Osteoblast (primary cell): ENCODE measurements at regions not wholly inside any gene's neighbourhood (a gene's known extent, or its start where the extent isn't known, plus 50 kb on each side); places are given as distances from the start of the nearest gene placed in this dataset.
"Not testable (repeated sequence)": the region's sequence is repeated elsewhere in the genome, so short reads cannot be mapped to it uniquely, and the experiment has no call there.

Experiments
- DNase-seq: peaks from one replicate; pipeline ENCODE4 v3.0.0; 2011; ENCODE audit warnings: low spot score, mixed read lengths; ENCODE audit not compliant: insufficient read length; ENCODE audit errors: missing footprints
- H2AFZ ChIP-seq: 2 replicates; pipeline ENCODE4 v1.6.0; 2011; ENCODE audit warnings: mild to moderate bottlenecking, low read length
- H3K27ac ChIP-seq: 2 replicates; pipeline ENCODE4 v1.5.1; 2011; ENCODE audit warnings: mild to moderate bottlenecking, low read depth, low read length, moderate library complexity
- H3K27me3 ChIP-seq: 2 replicates; pipeline ENCODE4 v1.6.0; 2012; ENCODE audit warnings: mild to moderate bottlenecking, control low read depth, inconsistent platforms, low read length, moderate library complexity; ENCODE audit not compliant: insufficient read depth
- H3K36me3 ChIP-seq: 2 replicates; pipeline ENCODE4 v1.5.1; 2011; ENCODE audit warnings: mild to moderate bottlenecking, low read length, control low read depth, moderate library complexity; ENCODE audit not compliant: insufficient read depth
- H3K4me1 ChIP-seq: 2 replicates; pipeline ENCODE4 v1.5.1; 2011; ENCODE audit warnings: mild to moderate bottlenecking, low read length, control low read depth, moderate library complexity; ENCODE audit not compliant: insufficient read depth
- H3K4me2 ChIP-seq: 2 replicates; pipeline ENCODE4 v1.6.0; 2011; ENCODE audit warnings: mild to moderate bottlenecking, low read length; ENCODE audit not compliant: insufficient read depth
- H3K4me3 ChIP-seq: fragments of 200-600 bp; sonication (generic); 3 replicates; pipeline ENCODE4 v1.5.1; 2012; ENCODE audit warnings: mild to moderate bottlenecking, low read length, inconsistent platforms; ENCODE audit not compliant: insufficient read depth
- H3K79me2 ChIP-seq: 2 replicates; pipeline ENCODE4 v1.6.0; 2012; ENCODE audit warnings: mild to moderate bottlenecking, low read length, control low read depth, inconsistent platforms; ENCODE audit not compliant: insufficient read depth
- H3K9me3 ChIP-seq: 2 replicates; pipeline ENCODE4 v1.5.1; 2011; ENCODE audit warnings: low read depth, low read length, control low read depth
- H4K20me1 ChIP-seq: 2 replicates; pipeline ENCODE4 v1.6.0; 2012; ENCODE audit warnings: mild to moderate bottlenecking, low read length, control low read depth; ENCODE audit not compliant: insufficient read depth
- TF ChIP-seq, protein P1 (sequence below): IDR thresholded peaks from 2 replicates; pipeline ENCODE4 v1.5.1; 2011; ENCODE audit warnings: mild to moderate bottlenecking, low read depth, low read length, moderate library complexity; ENCODE audit errors: extremely low read depth

- no peaks in the 10 kb centered on the region for H3K36me3 ChIP-seq
- no peak overlapping the region for H3K4me3 ChIP-seq
- H3K9me3 ChIP-seq = no peaks in the 10 kb centered on the region
- H3K27ac ChIP-seq = no peak overlapping the region
- no peaks in the 10 kb centered on the region for H3K27me3 ChIP-seq
- no peak overlapping the region for H2AFZ ChIP-seq
- no peak overlapping the region for H3K4me2 ChIP-seq
- no peaks in the 10 kb centered on the region for H3K79me2 ChIP-seq
- no peaks in the 10 kb centered on the region for H3K4me1 ChIP-seq
- no peaks in the 10 kb centered on the region for H4K20me1 ChIP-seq
- TF ChIP-seq, protein P1, sequence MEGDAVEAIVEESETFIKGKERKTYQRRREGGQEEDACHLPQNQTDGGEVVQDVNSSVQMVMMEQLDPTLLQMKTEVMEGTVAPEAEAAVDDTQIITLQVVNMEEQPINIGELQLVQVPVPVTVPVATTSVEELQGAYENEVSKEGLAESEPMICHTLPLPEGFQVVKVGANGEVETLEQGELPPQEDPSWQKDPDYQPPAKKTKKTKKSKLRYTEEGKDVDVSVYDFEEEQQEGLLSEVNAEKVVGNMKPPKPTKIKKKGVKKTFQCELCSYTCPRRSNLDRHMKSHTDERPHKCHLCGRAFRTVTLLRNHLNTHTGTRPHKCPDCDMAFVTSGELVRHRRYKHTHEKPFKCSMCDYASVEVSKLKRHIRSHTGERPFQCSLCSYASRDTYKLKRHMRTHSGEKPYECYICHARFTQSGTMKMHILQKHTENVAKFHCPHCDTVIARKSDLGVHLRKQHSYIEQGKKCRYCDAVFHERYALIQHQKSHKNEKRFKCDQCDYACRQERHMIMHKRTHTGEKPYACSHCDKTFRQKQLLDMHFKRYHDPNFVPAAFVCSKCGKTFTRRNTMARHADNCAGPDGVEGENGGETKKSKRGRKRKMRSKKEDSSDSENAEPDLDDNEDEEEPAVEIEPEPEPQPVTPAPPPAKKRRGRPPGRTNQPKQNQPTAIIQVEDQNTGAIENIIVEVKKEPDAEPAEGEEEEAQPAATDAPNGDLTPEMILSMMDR = no peak
- DNase-seq = no peak
Observed at GRCh38 chr20:12838261-12838866, 170.4 kb upstream of the SPTLC3 start.

DNA sequence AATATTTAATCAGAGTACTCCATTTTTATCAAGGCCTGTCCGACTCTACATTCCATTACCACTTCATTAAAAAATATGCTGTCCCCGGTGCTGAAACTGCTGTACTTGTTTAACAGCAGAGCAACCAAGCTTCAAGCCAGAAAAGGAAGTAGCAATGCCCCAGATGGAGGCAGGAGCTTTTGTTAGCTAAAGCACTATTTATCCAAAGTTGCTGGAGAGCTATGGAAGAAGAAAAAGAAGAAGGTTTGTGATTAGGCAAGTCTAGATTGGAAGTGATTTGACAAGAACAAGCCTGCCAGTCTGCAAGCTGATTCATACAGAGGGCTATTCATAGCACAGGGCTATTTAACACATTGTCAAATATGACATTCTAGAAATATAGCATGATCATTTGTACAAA is 160.9 kb upstream of the SPTLC3 start:
- DNase-seq = no peak

GRCh38 chr20:12849225-12849910 is 159.4 kb upstream of the SPTLC3 start:
- H3K27ac ChIP-seq = no peak overlapping the region
- H3K79me2 ChIP-seq = no peaks in the 10 kb centered on the region
- H3K4me1 ChIP-seq = no peaks in the 10 kb centered on the region
- TF ChIP-seq, protein P1 = no peak
- H4K20me1 ChIP-seq = no peaks in the 10 kb centered on the region
- H3K4me3 ChIP-seq = no peak overlapping the region
- H3K9me3 ChIP-seq = no peaks in the 10 kb centered on the region
- DNase-seq = no peak
- no peak overlapping the region for H3K4me2 ChIP-seq
- no peaks in the 10 kb centered on the region for H3K36me3 ChIP-seq
- H2AFZ ChIP-seq = no peak overlapping the region
- H3K27me3 ChIP-seq = no peaks in the 10 kb centered on the region

More for the DNA sequence above, 160.9 kb upstream of the SPTLC3 start:
- no peak overlapping the region for H2AFZ ChIP-seq
- H3K27ac ChIP-seq = no peak overlapping the region
- no peaks in the 10 kb centered on the region for H3K4me1 ChIP-seq
- H3K79me2 ChIP-seq = no peaks in the 10 kb centered on the region
- no peaks in the 10 kb centered on the region for H3K9me3 ChIP-seq
- H3K4me2 ChIP-seq = no peak overlapping the region
- TF ChIP-seq, protein P1 = no peak
- H3K27me3 ChIP-seq = no peaks in the 10 kb centered on the region
- no peak overlapping the region for H3K4me3 ChIP-seq
- H4K20me1 ChIP-seq = no peaks in the 10 kb centered on the region
- no peaks in the 10 kb centered on the region for H3K36me3 ChIP-seq

DNA sequence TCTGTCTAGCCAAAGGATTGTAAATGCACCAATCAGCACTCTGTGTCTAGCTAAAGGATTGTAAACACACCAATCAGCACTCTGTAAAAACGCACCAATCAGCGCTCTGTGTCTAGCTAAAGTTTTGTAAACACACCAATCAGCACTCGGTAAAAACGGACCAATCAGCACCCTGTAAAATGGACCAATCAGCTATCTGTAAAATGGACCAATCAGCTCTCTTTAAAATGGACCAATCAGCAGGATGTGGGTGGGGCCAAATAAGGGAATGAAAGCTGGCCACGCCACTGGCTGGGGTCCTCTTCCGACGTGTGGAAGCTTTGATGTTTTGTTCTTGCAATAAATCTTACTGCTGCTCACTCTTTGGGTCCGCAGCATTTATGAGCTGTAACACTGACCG is 151.1 kb upstream of the SPTLC3 start:
- H3K79me2 ChIP-seq, H3K4me3 ChIP-seq, H3K36me3 ChIP-seq, H3K4me2 ChIP-seq, H3K27me3 ChIP-seq, DNase-seq, H4K20me1 ChIP-seq, H3K4me1 ChIP-seq, H3K9me3 ChIP-seq, H3K27ac ChIP-seq, H2AFZ ChIP-seq: not testable (repeated sequence)
